WTC11 (cell line): ENCODE measurements at regions not wholly inside any gene's neighbourhood (a gene's known extent, or its start where the extent isn't known, plus 50 kb on each side); places are given as distances from the start of the nearest gene placed in this dataset.

ENCODE experiments used
- ATAC-seq: fragments of 200-7000 bp; cut with Tn5 transposase; 2 replicates; pipeline ENCODE4 v1.10.0; 2021; ENCODE audit warnings: mild to moderate bottlenecking, moderate library complexity
- CTCF ChIA-PET: fragments of 300-600 bp; sonication (Branson Sonifier 250); formaldehyde crosslinking; loops from one replicate; lab custom pipeline; 2021; ENCODE audit warnings: antibody characterized with exemption; lab: Charles Lee
- POLR2A ChIA-PET: fragments of 350-600 bp; sonication (Branson Sonifier 250); formaldehyde crosslinking; loops from one replicate; lab custom pipeline; 2021; ENCODE audit warnings: antibody characterized with exemption; lab: Charles Lee
- DNase-seq: peaks from one replicate; pipeline ENCODE4 v3.0.0; 2021; ENCODE audit warnings: low spot score
- H3K27ac Mint-ChIP-seq: 2 replicates; pipeline ENCODE4 v1.8.0; 2021; ENCODE audit warnings: mixed read lengths
- H3K27me3 Mint-ChIP-seq: 2 replicates; pipeline ENCODE4 v1.8.0; 2021; ENCODE audit warnings: low read depth, mild to moderate bottlenecking, moderate library complexity, mixed read lengths
- H3K36me3 Mint-ChIP-seq: 2 replicates; pipeline ENCODE4 v1.8.0; 2021; ENCODE audit warnings: mixed read lengths
- H3K4me1 Mint-ChIP-seq: 2 replicates; pipeline ENCODE4 v1.8.0; 2022; ENCODE audit warnings: mixed read lengths
- H3K4me3 Mint-ChIP-seq: 2 replicates; pipeline ENCODE4 v1.8.0; 2021; ENCODE audit warnings: mild to moderate bottlenecking, moderate library complexity, mixed read lengths
- H3K9me3 Mint-ChIP-seq: 2 replicates; pipeline ENCODE4 v1.8.0; 2021; ENCODE audit warnings: mixed read lengths
- AFF4 ChIP-seq: sonication (generic); formaldehyde crosslinking; IDR thresholded peaks from 2 replicates; pipeline ENCODE4 v1.8.1; 2023; ENCODE audit warnings: mild to moderate bottlenecking, missing genetic modification reagents, borderline replicate concordance
- ATF2 ChIP-seq: sonication (generic); formaldehyde crosslinking; IDR thresholded peaks from 2 replicates; pipeline ENCODE4 v1.8.1; 2022; ENCODE audit warnings: low read depth, missing genetic modification reagents, borderline replicate concordance
- CBFB ChIP-seq: sonication (generic); formaldehyde crosslinking; IDR thresholded peaks from 2 replicates; pipeline ENCODE4 v1.8.1; 2022; ENCODE audit warnings: mild to moderate bottlenecking, low read depth, missing genetic modification reagents
- E2F1 ChIP-seq: sonication (generic); formaldehyde crosslinking; IDR thresholded peaks from 2 replicates; pipeline ENCODE4 v1.8.0; 2022; ENCODE audit warnings: mild to moderate bottlenecking, missing genetic modification reagents
- E2F4 ChIP-seq: sonication (generic); formaldehyde crosslinking; IDR thresholded peaks from 2 replicates; pipeline ENCODE4 v1.8.1; 2022; ENCODE audit warnings: low read depth, mild to moderate bottlenecking, moderate library complexity, missing genetic modification reagents, borderline replicate concordance
- EMX1 ChIP-seq: fragments of 250-450 bp; sonication (Bioruptor Pico); IDR thresholded peaks from 2 replicates; pipeline ENCODE4 v1.8.0; 2021; ENCODE audit warnings: mild to moderate bottlenecking
- ETV6 ChIP-seq: sonication (generic); formaldehyde crosslinking; IDR thresholded peaks from 2 replicates; pipeline ENCODE4 v1.8.1; 2022; ENCODE audit warnings: mild to moderate bottlenecking, missing genetic modification reagents
- FOXK1 ChIP-seq: sonication (generic); formaldehyde crosslinking; IDR thresholded peaks from 2 replicates; pipeline ENCODE4 v1.8.0; 2022; ENCODE audit warnings: mild to moderate bottlenecking, moderate library complexity, missing genetic modification reagents
- HMGA2 ChIP-seq: fragments of 250-450 bp; sonication (Bioruptor Pico); IDR thresholded peaks from 2 replicates; pipeline ENCODE4 v1.4.0; 2021; ENCODE audit warnings: mild to moderate bottlenecking, moderate library complexity
- JAZF1 ChIP-seq: fragments of 250-450 bp; sonication (Bioruptor Pico); IDR thresholded peaks from 2 replicates; pipeline ENCODE4 v1.9.0; 2021; ENCODE audit warnings: moderate library complexity, mild to moderate bottlenecking, inconsistent platforms
- NFATC4 ChIP-seq: fragments of 250-450 bp; sonication (Bioruptor Pico); IDR thresholded peaks from 2 replicates; pipeline ENCODE4 v1.9.0; 2021; ENCODE audit warnings: mild to moderate bottlenecking
- PREB ChIP-seq: sonication (generic); formaldehyde crosslinking; IDR thresholded peaks from 2 replicates; pipeline ENCODE4 v1.8.1; 2022; ENCODE audit warnings: mild to moderate bottlenecking, missing genetic modification reagents, moderate library complexity, borderline replicate concordance
- RELA ChIP-seq: sonication (generic); formaldehyde crosslinking; IDR thresholded peaks from 2 replicates; pipeline ENCODE4 v1.8.1; 2022; ENCODE audit warnings: missing genetic modification reagents, mild to moderate bottlenecking, borderline replicate concordance
- SOX15 ChIP-seq: fragments of 250-450 bp; sonication (Bioruptor Pico); IDR thresholded peaks from 2 replicates; pipeline ENCODE4 v1.9.0; 2021; ENCODE audit warnings: mild to moderate bottlenecking
- TCF7 ChIP-seq: sonication (generic); formaldehyde crosslinking; IDR thresholded peaks from 2 replicates; pipeline ENCODE4 v1.8.0; 2022; ENCODE audit warnings: mild to moderate bottlenecking, low read depth, missing genetic modification reagents, moderate library complexity
- TEAD4 ChIP-seq: sonication (generic); formaldehyde crosslinking; IDR thresholded peaks from 2 replicates; pipeline ENCODE4 v1.8.0; 2022; ENCODE audit warnings: mild to moderate bottlenecking, missing genetic modification reagents
- ZNF416 ChIP-seq: fragments of 250-450 bp; sonication (Bioruptor Pico); IDR thresholded peaks from 2 replicates; pipeline ENCODE4 v1.9.0; 2021; ENCODE audit warnings: mild to moderate bottlenecking, inconsistent platforms
- TF ChIP-seq, protein P1 (sequence below): sonication (generic); formaldehyde crosslinking; IDR thresholded peaks from 2 replicates; pipeline ENCODE4 v1.8.0; 2022; ENCODE audit warnings: mild to moderate bottlenecking, missing genetic modification reagents
- TF ChIP-seq, protein P2 (sequence below): sonication (generic); formaldehyde crosslinking; IDR thresholded peaks from 2 replicates; pipeline ENCODE4 v1.8.0; 2023; ENCODE audit warnings: missing genetic modification reagents

- POLR2A ChIA-PET = no interaction called here
- DNase-seq = no peak
- CTCF ChIA-PET = no interaction called here
- TF ChIP-seq PREB (CRISPR knock-in tag) (no peak), EMX1 (CRISPR knock-in tag) (no peak), RELA (CRISPR knock-in tag) (no peak), SOX15 (no peak), TCF7 (CRISPR knock-in tag) (no peak), ZNF416 (CRISPR knock-in tag) (no peak), AFF4 (no peak), HMGA2 (CRISPR knock-in tag) (no peak), FOXK1 (CRISPR knock-in tag) (no peak), E2F4 (CRISPR knock-in tag) (no peak), JAZF1 (CRISPR knock-in tag) (no peak), NFATC4 (no peak), ETV6 (CRISPR knock-in tag) (no peak), CBFB (no peak), TEAD4 (CRISPR knock-in tag) (no peak), ATF2 (CRISPR knock-in tag) (no peak), E2F1 (CRISPR knock-in tag) (no peak)
- TF ChIP-seq, protein P1, sequence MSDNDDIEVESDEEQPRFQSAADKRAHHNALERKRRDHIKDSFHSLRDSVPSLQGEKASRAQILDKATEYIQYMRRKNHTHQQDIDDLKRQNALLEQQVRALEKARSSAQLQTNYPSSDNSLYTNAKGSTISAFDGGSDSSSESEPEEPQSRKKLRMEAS (CRISPR knock-in tag) = no peak
- TF ChIP-seq, protein P2, sequence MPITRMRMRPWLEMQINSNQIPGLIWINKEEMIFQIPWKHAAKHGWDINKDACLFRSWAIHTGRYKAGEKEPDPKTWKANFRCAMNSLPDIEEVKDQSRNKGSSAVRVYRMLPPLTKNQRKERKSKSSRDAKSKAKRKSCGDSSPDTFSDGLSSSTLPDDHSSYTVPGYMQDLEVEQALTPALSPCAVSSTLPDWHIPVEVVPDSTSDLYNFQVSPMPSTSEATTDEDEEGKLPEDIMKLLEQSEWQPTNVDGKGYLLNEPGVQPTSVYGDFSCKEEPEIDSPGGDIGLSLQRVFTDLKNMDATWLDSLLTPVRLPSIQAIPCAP (CRISPR knock-in tag) = no peak
- Mint-ChIP-seq H3K4me3 (no peak overlapping the region), H3K27me3 (no peaks in the 10 kb centered on the region), H3K27ac (no peak overlapping the region; the same call in 1 of the 2 replicates), H3K4me1 (peaks cover 16% of the 10 kb centered on the region), H3K36me3 (no peaks in the 10 kb centered on the region), H3K9me3 (no peaks in the 10 kb centered on the region)
- ATAC-seq = no peak
Observed at GRCh38 chr11:92458486-92458885, 233.9 kb downstream of the FAT3 start.
